ENCODE measurements at regions not wholly inside any gene's neighbourhood (a gene's known extent, or its start where the extent isn't known, plus 50 kb on each side); places are given as distances from the start of the nearest gene placed in this dataset.

DNA sequence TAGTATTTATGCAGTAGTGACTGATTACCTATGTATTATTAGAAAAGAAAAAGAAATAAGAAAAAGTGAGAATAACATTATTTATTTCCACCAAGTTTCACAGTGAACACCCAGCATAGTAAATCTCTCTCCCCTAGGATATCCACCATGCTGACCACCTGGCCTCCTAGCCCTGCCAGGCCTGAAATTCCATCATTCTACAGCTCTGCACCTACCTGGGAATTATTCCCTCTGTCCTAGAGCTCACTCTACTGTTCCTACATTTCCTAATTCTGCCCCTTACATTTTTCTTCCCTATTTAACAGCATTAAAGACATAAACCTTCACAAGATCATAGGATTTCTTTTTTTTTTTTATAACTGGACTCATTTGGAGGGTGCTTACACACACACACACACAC, 525.3 kb upstream of the PPP2R3A start:
- TF ChIP-seq, protein P1, sequence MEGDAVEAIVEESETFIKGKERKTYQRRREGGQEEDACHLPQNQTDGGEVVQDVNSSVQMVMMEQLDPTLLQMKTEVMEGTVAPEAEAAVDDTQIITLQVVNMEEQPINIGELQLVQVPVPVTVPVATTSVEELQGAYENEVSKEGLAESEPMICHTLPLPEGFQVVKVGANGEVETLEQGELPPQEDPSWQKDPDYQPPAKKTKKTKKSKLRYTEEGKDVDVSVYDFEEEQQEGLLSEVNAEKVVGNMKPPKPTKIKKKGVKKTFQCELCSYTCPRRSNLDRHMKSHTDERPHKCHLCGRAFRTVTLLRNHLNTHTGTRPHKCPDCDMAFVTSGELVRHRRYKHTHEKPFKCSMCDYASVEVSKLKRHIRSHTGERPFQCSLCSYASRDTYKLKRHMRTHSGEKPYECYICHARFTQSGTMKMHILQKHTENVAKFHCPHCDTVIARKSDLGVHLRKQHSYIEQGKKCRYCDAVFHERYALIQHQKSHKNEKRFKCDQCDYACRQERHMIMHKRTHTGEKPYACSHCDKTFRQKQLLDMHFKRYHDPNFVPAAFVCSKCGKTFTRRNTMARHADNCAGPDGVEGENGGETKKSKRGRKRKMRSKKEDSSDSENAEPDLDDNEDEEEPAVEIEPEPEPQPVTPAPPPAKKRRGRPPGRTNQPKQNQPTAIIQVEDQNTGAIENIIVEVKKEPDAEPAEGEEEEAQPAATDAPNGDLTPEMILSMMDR (IDR thresholded peaks at IDR 0.05; ENCODE audit: low read depth, low read length): no peak
- H3K9me3 ChIP-seq: no peaks in the 10 kb centered on the region
- peaks cover 5% of the 10 kb centered on the region; the same call in 1 of the 2 replicates for H3K27me3 ChIP-seq
- H3K4me3 ChIP-seq (ENCODE audit: low read depth, low read length): no peak overlapping the region
- no peak for DNase-seq
- H3K4me1 ChIP-seq: no peaks in the 10 kb centered on the region
- H3K36me3 ChIP-seq: no peaks in the 10 kb centered on the region

DNA sequence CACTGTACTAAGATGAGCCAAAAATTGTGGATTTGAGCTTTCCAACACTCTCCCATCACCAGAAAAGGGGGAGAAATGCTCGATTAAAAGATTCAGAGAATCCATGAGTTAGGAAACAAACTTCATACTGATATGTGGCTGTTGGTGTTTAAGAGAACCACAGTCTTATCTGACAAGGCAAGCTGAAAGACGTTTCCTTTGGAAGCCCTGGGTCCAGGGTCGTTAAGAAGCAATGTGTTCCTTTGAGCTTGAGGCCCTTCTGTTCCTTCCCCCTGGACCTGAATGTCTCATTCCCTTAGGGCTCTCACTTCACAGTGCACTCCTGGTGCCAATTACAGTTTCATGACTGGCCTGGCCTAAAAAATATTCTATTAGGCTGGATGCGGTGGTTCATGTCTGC, 524.8 kb upstream of the PPP2R3A start:
- no peaks in the 10 kb centered on the region for H3K4me1 ChIP-seq
- no peaks in the 10 kb centered on the region for H3K9me3 ChIP-seq
- no peak for DNase-seq
- TF ChIP-seq, protein P1 (IDR thresholded peaks at IDR 0.05; ENCODE audit: low read depth, low read length): no peak
- peaks cover 5% of the 10 kb centered on the region; the same call in 1 of the 2 replicates for H3K27me3 ChIP-seq
- no peaks in the 10 kb centered on the region for H3K36me3 ChIP-seq
- H3K4me3 ChIP-seq (ENCODE audit: low read depth, low read length): no peak overlapping the region

DNA sequence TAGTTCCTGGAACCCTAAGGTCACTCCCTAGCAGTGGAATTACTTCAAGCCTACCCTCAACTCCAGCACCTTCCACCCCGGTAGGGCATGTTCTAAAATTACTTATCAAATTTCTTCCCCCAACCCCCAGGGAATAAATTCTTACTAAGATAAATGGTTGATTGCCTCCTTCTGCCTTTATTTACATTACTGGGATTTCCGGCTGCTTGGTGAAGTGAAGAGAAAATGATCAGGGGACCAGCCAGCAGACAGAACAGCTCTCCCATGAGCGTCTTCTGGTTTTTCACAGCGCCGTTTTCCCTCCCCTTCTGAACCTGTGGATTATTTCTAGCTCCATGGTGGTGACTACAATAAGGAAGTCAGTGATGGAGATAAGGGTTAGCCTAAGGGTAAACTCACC, 521.5 kb upstream of the PPP2R3A start:
- H3K4me1 ChIP-seq: no peaks in the 10 kb centered on the region
- H3K4me3 ChIP-seq (ENCODE audit: low read depth, low read length): no peak overlapping the region
- DNase-seq: no peak
- H3K27me3 ChIP-seq: peaks cover 8% of the 10 kb centered on the region; the same call in 1 of the 2 replicates
- H3K36me3 ChIP-seq: no peaks in the 10 kb centered on the region
- TF ChIP-seq, protein P1 (IDR thresholded peaks at IDR 0.05; ENCODE audit: low read depth, low read length): no peak
- H3K9me3 ChIP-seq: no peaks in the 10 kb centered on the region

DNA sequence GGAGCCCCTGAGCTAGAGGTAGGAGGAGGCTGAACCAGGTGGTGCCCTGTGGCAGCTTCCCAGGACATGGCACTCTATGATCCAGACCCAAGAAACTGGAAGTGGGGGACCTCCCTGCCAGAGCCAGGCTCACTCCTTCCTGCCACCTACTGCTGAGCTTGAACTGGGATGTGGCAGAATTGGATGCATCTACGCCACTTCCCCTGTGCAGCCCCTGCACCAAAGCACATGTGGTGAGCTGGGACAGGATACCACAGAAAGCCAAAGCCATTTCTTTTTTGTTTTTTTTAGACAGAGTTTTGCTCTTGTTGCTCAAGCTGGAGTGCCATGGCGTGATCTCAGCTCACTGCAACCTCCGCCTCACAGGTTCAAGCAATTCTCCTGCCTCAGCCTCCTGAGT, 518.0 kb upstream of the PPP2R3A start:
- no peaks in the 10 kb centered on the region for H3K9me3 ChIP-seq
- no peak for DNase-seq
- H3K4me1 ChIP-seq: no peaks in the 10 kb centered on the region
- no peaks in the 10 kb centered on the region for H3K36me3 ChIP-seq
- no peak overlapping the region for H3K4me3 ChIP-seq (ENCODE audit: low read depth, low read length)
- peaks cover 8% of the 10 kb centered on the region; the same call in 1 of the 2 replicates for H3K27me3 ChIP-seq
- TF ChIP-seq, protein P1 (IDR thresholded peaks at IDR 0.05; ENCODE audit: low read depth, low read length): no peak

DNA sequence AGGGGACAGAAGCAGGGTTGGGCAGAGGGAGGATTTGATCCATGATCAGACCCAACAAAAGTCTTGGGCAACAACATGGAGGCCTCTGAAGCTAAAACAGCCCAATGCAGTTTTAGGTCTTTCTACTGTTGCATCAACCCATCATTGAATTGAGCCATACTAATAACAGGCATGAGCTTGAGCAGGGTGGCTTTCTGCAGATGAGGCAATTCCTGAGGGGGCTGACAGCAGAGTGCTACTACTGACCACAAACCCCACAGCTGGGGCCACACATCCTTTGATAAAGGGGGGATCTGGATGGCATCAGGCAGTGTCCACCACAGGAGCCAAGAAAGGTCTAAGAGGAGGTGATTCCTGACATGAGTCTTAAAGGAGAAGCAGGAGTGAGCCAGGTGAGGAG, 517.0 kb upstream of the PPP2R3A start:
- no peaks in the 10 kb centered on the region for H3K4me1 ChIP-seq
- H3K36me3 ChIP-seq: no peaks in the 10 kb centered on the region

DNA sequence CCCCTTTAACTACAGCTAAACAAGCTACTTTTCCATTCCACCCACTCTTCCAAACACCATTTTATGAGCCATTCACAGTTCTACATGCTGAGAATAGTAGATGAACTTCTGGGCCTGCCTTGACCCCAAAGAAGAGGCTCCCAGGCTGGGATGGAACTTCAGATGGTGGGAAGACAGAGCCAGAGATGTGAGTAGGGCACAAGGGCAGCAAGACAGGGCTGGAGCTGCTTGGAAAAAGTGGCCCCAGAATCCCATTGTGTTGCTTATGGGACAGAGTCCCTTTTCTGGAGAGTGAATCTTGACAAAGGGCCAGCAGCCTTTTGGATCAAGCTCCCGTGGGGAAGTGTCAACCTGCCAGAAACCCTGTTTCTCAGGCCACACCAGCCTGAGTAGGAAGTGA, 516.5 kb upstream of the PPP2R3A start:
- no peaks in the 10 kb centered on the region for H3K9me3 ChIP-seq
- no peak overlapping the region for H3K4me3 ChIP-seq (ENCODE audit: low read depth, low read length)
- no peak for DNase-seq
- no peaks in the 10 kb centered on the region for H3K36me3 ChIP-seq
- H3K4me1 ChIP-seq: no peaks in the 10 kb centered on the region
- TF ChIP-seq, protein P1 (IDR thresholded peaks at IDR 0.05; ENCODE audit: low read depth, low read length): no peak
- H3K27me3 ChIP-seq: peaks cover 8% of the 10 kb centered on the region; the same call in 1 of the 2 replicates

More for the DNA sequence above, 517.0 kb upstream of the PPP2R3A start:
- no peak overlapping the region for H3K4me3 ChIP-seq (ENCODE audit: low read depth, low read length)
- H3K27me3 ChIP-seq: peaks cover 8% of the 10 kb centered on the region; the same call in 1 of the 2 replicates
- no peak for DNase-seq
- TF ChIP-seq, protein P1 (IDR thresholded peaks at IDR 0.05; ENCODE audit: low read depth, low read length): no peak
- no peaks in the 10 kb centered on the region for H3K9me3 ChIP-seq
